Dedifferentiated amniotic fluid mesenchymal stem cell (primary cell): ENCODE measurements at regions not wholly inside any gene's neighbourhood (a gene's known extent, or its start where the extent isn't known, plus 50 kb on each side); places are given as distances from the start of the nearest gene placed in this dataset.
"Not testable (repeated sequence)": the region's sequence is repeated elsewhere in the genome, so short reads cannot be mapped to it uniquely, and the experiment has no call there.

ENCODE experiments used
- DNase-seq: peaks from one replicate; pipeline ENCODE4 v3.0.0-alpha.2; 2016; ENCODE audit errors: extremely low spot score

DNA sequence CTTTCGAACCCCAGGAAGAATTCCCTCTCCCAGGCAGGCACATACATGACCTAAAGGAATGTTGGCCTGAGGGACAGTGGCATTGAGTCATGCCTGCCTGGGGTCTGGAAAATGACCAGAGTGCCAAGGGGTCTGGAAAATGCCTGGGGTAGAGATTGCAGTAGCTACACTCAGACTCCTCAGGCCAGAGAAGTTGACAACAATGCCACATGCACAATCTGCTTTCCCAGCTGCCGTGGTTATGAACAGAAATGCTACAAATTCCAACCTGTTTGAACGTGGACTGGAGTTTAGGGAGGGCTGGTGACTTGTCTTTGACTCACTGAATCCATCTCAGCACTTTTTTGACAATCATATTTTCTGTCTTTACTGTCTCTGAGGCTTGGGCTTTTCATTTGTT lies 250.0 kb downstream of the ABCC12 start:
- no peak for DNase-seq

DNA sequence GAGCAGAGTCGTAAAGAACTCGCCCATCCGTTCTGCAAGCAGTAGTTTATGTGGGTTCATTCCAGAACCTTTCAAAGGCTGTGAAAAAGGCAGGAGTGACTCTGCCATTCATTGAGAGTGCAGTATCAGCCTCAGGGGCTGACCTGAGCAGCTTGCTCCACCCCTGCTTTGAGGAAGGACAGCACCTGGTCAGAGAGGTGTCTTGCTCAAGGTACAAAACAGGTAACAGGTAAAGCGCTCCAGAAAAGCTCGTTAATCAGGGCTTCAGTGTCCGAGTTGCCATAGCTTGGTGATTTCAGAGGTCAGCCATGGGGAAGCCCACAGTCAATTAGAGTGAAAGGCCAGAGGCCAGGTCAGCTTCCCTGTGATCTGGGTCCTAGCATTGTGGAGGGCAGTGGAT lies 251.1 kb downstream of the ABCC12 start:
- no peak for DNase-seq

GRCh38 chr16:47903470-47903869 lies 252.3 kb downstream of the ABCC12 start:
- no peak for DNase-seq

DNA sequence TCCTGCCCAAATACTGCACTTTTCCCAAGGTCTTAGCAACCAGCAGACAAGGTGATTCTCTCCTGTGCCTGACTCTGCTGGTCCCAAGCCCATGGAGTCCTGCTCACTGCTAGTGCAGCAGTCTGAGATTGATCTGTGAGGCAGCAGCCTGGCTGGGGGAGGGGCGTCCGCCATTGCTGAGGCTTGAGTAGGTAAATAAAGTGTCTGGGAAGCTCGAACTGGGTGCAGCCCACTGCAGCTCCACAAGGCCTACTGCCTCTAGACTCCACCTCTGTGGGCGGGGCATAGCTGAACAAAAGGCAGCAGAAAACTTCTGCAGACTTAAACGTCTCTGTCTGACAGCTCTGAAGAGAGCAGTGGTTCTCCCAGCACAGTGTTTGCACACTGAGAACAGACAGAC lies 258.7 kb downstream of the ABCC12 start:
- DNase-seq: not testable (repeated sequence)

GRCh38 chr16:47895146-47895545 lies 260.6 kb downstream of the ABCC12 start:
- DNase-seq: no peak

DNA sequence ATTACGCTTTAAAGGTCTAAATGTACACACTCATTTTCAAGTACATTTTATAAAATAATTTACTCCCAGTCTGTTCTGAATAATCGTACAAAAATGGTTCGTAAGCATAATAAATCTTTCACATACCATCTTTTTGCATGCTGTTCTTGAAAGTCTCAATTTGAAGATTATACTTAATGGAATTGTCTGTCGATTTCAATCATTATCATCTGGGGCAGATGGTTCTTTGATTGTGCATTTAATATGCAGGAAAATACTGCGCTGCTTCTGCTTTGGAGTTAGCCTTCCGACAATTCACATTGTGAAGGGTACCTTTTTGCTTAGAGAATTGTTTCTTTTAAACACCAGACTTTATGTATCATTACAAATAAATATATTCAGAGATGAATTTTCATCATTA lies 262.8 kb downstream of the ABCC12 start:
- DNase-seq: no peak

GRCh38 chr16:47888734-47889133 lies 267.1 kb downstream of the ABCC12 start:
- DNase-seq: no peak

GRCh38 chr16:47888142-47888541 lies 267.7 kb downstream of the ABCC12 start:
- DNase-seq: peak; percentile 62

- DNase-seq: peak; percentile 39
These were observed 268.3 kb downstream of the ABCC12 start for GRCh38 chr16:47887496-47887895.

DNA sequence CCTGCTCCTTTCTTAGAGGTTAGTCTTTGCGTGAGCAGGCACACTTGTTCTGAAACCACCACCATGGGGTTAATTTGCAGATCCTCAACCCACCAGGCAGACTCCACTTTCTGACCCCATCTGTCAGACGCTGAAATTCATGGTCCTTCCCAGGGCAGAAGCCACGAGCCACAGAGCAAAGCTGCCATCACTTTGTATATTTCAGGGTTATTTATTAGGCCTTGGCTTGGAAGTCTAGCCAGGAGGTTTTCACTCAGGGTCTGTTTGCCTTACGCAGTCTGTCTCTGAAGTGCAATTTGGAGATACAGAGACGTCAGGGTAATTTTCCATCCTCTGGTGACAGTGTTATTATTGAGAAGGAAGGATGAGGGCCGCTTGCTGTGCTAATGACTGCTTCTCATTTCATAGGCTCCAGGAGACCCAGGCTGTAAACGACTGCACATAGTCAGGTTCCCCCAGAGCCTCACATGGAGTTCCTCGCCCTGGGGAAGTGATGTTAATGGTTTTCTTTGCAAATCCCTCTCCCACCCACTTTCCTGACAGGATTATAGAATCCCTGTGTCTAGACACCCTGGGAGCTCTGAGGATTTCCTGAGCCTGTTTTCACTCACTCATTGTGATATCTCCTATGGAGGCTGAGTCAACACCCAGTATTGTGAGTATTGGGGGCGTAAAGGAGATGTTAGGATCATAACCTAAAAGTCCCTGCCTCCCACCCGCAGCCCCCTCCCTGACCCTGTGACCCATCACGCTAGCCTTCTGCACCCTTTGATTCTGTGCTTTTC lies 269.0 kb downstream of the ABCC12 start:
- no peak for DNase-seq

GRCh38 chr16:47886139-47886538 lies 269.7 kb downstream of the ABCC12 start:
- no peak for DNase-seq

GRCh38 chr16:47885489-47885888 lies 270.3 kb downstream of the ABCC12 start:
- DNase-seq: no peak

GRCh38 chr16:47884116-47884725 lies 271.6 kb downstream of the ABCC12 start:
- no peak for DNase-seq

DNA sequence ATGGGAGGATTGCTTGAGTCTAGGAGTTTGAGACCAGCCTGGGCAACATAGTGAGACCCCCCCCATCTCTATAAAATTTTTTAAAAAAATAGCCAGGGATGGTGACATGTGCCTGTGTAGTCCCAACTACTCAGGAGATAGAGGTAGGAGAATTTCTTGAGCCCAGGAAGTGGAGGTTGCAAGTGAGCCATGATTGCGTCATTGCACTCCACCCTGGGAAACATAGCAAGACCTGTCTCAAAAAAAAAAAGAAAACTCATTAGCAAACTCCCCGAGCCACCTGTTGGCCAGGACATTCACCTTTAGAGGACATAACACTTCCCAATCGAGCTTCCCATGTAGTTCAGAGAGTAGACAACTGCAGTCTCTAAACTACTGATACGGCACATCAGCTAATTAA lies 274.2 kb downstream of the ABCC12 start:
- DNase-seq: no peak

- DNase-seq: no peak
These were observed 275.1 kb downstream of the ABCC12 start for GRCh38 chr16:47880653-47881052.

GRCh38 chr16:47877166-47877565 lies 278.6 kb downstream of the ABCC12 start:
- no peak for DNase-seq

DNA sequence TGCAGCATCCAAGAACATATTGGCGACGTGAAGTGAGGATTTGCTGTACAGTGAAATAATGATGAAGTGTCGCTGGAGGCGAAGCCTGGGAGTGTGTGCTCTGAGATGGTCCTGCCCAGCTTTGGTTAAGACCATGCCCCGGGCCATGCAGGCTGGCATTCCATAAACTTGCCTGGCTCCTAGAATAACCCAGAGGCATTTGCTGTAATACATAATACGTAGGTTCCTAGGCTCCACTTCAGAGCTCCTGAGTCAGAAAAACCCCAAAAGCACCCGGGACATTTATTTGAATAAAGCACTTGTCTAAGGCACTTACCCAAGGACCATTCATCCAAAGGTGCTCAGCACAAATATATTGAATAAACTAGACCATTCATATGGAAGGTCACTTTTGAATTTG lies 279.3 kb downstream of the ABCC12 start:
- DNase-seq: no peak

DNA sequence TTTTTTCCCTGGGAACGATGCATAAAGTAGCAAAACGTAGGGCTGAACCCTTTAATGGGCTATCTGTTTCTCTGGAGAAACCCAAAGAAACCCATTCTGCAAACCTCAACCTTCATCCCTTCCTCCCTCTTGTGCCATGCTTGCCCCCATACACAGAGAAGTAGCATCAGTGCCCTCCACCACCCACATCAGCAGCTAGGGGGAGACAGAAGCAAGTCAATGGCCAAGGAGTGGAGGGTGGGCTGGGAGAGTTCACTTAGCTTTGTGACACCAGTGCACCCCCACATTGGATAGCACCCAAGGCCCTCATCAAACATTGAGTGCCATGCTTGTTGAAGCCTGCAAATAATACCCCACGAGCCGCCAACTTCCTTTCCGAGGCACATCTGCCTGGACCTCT lies 282.4 kb downstream of the ABCC12 start:
- no peak for DNase-seq

GRCh38 chr16:47872225-47872624 lies 283.6 kb downstream of the ABCC12 start:
- DNase-seq: no peak

- no peak for DNase-seq
These were observed 289.4 kb downstream of the ABCC12 start for GRCh38 chr16:47866423-47866822.

- no peak for DNase-seq
These were observed 290.4 kb downstream of the ABCC12 start for GRCh38 chr16:47865337-47865855.

- DNase-seq: not testable (repeated sequence)
These were observed 291.5 kb downstream of the ABCC12 start for GRCh38 chr16:47864262-47864661.

DNA sequence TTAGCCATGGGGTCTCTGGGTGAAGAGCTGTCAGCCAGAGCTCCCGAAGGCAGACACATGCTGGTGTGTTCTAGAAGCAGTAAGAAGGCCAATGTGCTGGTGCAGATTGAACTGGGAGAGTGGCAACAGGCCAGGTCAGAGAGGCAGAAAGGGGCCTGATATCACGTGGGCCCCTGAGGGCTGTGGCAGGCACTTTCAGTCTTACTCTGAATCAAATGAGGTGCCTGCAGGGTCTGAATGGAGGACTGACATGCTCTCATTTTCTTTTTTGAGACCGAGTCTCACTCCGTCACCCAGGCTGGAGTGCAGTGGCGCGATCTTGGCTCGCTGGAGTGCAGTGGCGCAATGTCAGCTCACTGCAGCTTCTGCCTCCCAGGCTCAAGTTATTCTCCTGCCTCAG lies 293.8 kb downstream of the ABCC12 start:
- no peak for DNase-seq
